GM12891 (cell line): ENCODE measurements at regions not wholly inside any gene's neighbourhood (a gene's known extent, or its start where the extent isn't known, plus 50 kb on each side); places are given as distances from the start of the nearest gene placed in this dataset.

Experiments
- PAX5 ChIP-seq: IDR thresholded peaks from 2 replicates; pipeline ENCODE4 v1.6.1; 2011; ENCODE audit warnings: low read length, moderate library complexity, mild to moderate bottlenecking; ENCODE audit not compliant: insufficient read depth, severe bottlenecking
- POLR2A ChIP-seq: IDR thresholded peaks from 2 replicates; pipeline ENCODE4 v1.6.1; 2011; ENCODE audit warnings: low read depth, low read length, control low read depth
- POLR2AphosphoS5 ChIP-seq: IDR thresholded peaks from 2 replicates; pipeline ENCODE4 v1.6.1; 2011; ENCODE audit warnings: low read depth, low read length, control low read depth
- POU2F2 ChIP-seq: IDR thresholded peaks from 2 replicates; pipeline ENCODE4 v1.6.1; 2011; ENCODE audit warnings: low read depth, mild to moderate bottlenecking, control low read depth, low read length, moderate library complexity
- SPI1 ChIP-seq: IDR thresholded peaks from 2 replicates; pipeline ENCODE4 v1.6.1; 2011; ENCODE audit warnings: low read depth, low read length, control low read depth
- TAF1 ChIP-seq: IDR thresholded peaks from 2 replicates; pipeline ENCODE4 v1.6.1; 2011; ENCODE audit warnings: low read depth, low read length, control low read depth

- TF ChIP-seq POU2F2 (no peak), SPI1 (no peak), POLR2AphosphoS5 (no peak), TAF1 (no peak), POLR2A (no peak), PAX5 (no peak)
Observed at GRCh38 chr11:113547739-113548138, 72.5 kb upstream of the DRD2 start.
